Hematopoietic multipotent progenitor cell treated with erythropoietin and hydrocortisone succinate and interleukin-3 and kit ligand, for 4 days (in vitro differentiated cells): ENCODE measurements at regions not wholly inside any gene's neighbourhood (a gene's known extent, or its start where the extent isn't known, plus 50 kb on each side); places are given as distances from the start of the nearest gene placed in this dataset.

ENCODE experiments used
- DNase-seq: peaks from one replicate; pipeline ENCODE4 v3.0.0-alpha.2; 2015

- DNase-seq: no peak
Measured at GRCh38 chr4:138686106-138686835, 329.3 kb upstream of the NOCT start.

- no peak for DNase-seq
Measured at GRCh38 chr4:138685316-138685715, 330.3 kb upstream of the NOCT start.

GRCh38 chr4:138680989-138681604, 334.5 kb upstream of the NOCT start:
- DNase-seq: peak; percentile 87

- DNase-seq: no peak
Measured at GRCh38 chr4:138680256-138680655, 335.3 kb upstream of the NOCT start.

GRCh38 chr4:138678985-138679746, 336.4 kb upstream of the NOCT start:
- DNase-seq: no peak

- no peak for DNase-seq
Measured at GRCh38 chr4:138677748-138678147, 337.8 kb upstream of the NOCT start.

GRCh38 chr4:138677212-138677611, 338.4 kb upstream of the NOCT start:
- DNase-seq: no peak

- no peak for DNase-seq
Measured at GRCh38 chr4:138675685-138676084, 339.9 kb upstream of the NOCT start.

GRCh38 chr4:138674209-138674608, 341.4 kb upstream of the NOCT start:
- no peak for DNase-seq

GRCh38 chr4:138673053-138673452, 342.5 kb upstream of the NOCT start:
- no peak for DNase-seq

- no peak for DNase-seq
Measured at GRCh38 chr4:138672393-138672976, 343.1 kb upstream of the NOCT start.

- DNase-seq: peak; percentile 87
Measured at GRCh38 chr4:138671606-138672084, 343.9 kb upstream of the NOCT start.

- DNase-seq: no peak
Measured at GRCh38 chr4:138671106-138671505, 344.5 kb upstream of the NOCT start.

GRCh38 chr4:138670681-138671080, 344.9 kb upstream of the NOCT start:
- no peak for DNase-seq

GRCh38 chr4:138669479-138670315, 345.9 kb upstream of the NOCT start:
- DNase-seq: no peak

- DNase-seq: no peak
Measured at GRCh38 chr4:138668309-138668708, 347.3 kb upstream of the NOCT start.

- no peak for DNase-seq
Measured at GRCh38 chr4:138666366-138666765, 349.2 kb upstream of the NOCT start.

- DNase-seq: no peak
Measured at GRCh38 chr4:138665851-138666250, 349.7 kb upstream of the NOCT start.

- no peak for DNase-seq
Measured at GRCh38 chr4:138663883-138664282, 351.7 kb upstream of the NOCT start.

- DNase-seq: no peak
Measured at GRCh38 chr4:138659812-138660316, 355.7 kb upstream of the NOCT start.

GRCh38 chr4:138659037-138659811, 356.4 kb upstream of the NOCT start:
- DNase-seq: no peak
